ENCODE measurements at regions not wholly inside any gene's neighbourhood (a gene's known extent, or its start where the extent isn't known, plus 50 kb on each side); places are given as distances from the start of the nearest gene placed in this dataset.

- H3K4me1 ChIP-seq: no peaks in the 10 kb centered on the region
- H3K4me3 ChIP-seq: no peak overlapping the region
- DNase-seq: no peak
- TF ChIP-seq, protein P1, sequence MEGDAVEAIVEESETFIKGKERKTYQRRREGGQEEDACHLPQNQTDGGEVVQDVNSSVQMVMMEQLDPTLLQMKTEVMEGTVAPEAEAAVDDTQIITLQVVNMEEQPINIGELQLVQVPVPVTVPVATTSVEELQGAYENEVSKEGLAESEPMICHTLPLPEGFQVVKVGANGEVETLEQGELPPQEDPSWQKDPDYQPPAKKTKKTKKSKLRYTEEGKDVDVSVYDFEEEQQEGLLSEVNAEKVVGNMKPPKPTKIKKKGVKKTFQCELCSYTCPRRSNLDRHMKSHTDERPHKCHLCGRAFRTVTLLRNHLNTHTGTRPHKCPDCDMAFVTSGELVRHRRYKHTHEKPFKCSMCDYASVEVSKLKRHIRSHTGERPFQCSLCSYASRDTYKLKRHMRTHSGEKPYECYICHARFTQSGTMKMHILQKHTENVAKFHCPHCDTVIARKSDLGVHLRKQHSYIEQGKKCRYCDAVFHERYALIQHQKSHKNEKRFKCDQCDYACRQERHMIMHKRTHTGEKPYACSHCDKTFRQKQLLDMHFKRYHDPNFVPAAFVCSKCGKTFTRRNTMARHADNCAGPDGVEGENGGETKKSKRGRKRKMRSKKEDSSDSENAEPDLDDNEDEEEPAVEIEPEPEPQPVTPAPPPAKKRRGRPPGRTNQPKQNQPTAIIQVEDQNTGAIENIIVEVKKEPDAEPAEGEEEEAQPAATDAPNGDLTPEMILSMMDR (IDR thresholded peaks at IDR 0.05): no peak
- H3K9ac ChIP-seq (ENCODE audit: low read depth in 2 of 2, low read length in 2 of 2): no peak overlapping the region
- intact Hi-C loops (cut with DNase I): loop anchor here (10.0 kb wide), 2 partner anchors 609 to 879 kb away; no protein-coding TSS in a partner anchor
- no peak overlapping the region for H3K27ac ChIP-seq
- H3K27me3 ChIP-seq: no peaks in the 10 kb centered on the region
- H3K36me3 ChIP-seq: no peaks in the 10 kb centered on the region
- no peaks in the 10 kb centered on the region for H3K9me3 ChIP-seq
Observed at GRCh38 chr15:46316024-46316423, 681.2 kb downstream of the SQOR start.

- TF ChIP-seq, protein P1 (IDR thresholded peaks at IDR 0.05): no peak
- no peaks in the 10 kb centered on the region for H3K36me3 ChIP-seq
- H3K9ac ChIP-seq (ENCODE audit: low read depth in 2 of 2, low read length in 2 of 2): no peak overlapping the region
- intact Hi-C loops (cut with DNase I): loop anchor here (10.0 kb wide), 2 partner anchors 608 to 878 kb away; no protein-coding TSS in a partner anchor
- DNase-seq: no peak
- no peak overlapping the region for H3K4me3 ChIP-seq
- no peaks in the 10 kb centered on the region for H3K9me3 ChIP-seq
- no peaks in the 10 kb centered on the region for H3K27me3 ChIP-seq
- no peaks in the 10 kb centered on the region for H3K4me1 ChIP-seq
- H3K27ac ChIP-seq: no peak overlapping the region
Observed at GRCh38 chr15:46317029-46317428, 682.2 kb downstream of the SQOR start.

DNA sequence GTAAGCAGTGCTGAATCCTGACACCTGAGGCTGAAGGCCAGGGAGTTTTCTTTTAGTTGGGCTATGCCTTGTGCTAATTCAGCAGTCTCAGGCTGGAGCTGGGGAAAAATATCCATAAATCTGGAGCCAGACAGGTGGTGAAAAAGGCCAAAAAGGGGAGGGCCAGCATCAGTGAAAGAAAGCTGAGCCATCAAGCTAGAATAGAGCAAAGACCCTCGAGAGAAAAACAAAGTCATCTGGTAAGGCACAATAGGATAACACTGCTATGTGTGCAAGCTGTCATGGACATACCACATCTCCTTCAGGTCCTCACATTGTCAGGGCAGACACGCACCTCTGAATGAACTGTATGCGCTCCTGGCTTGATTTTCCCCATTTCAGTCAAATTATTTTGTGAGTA lies 687.9 kb downstream of the SQOR start:
- intact Hi-C loops (cut with DNase I): no loop called here

GRCh38 chr15:46326173-46326572 lies 691.3 kb downstream of the SQOR start:
- Histone ChIP-seq H3K4me3 (no peak overlapping the region), H3K27ac (no peak overlapping the region), H3K36me3 (no peaks in the 10 kb centered on the region), H3K9ac (ENCODE audit: low read depth in 2 of 2, low read length in 2 of 2) (no peak overlapping the region), H3K9me3 (no peaks in the 10 kb centered on the region), H3K4me1 (no peaks in the 10 kb centered on the region), H3K27me3 (no peaks in the 10 kb centered on the region)
- intact Hi-C loops (cut with DNase I): no loop called here
- TF ChIP-seq, protein P1 (IDR thresholded peaks at IDR 0.05): no peak
- DNase-seq: no peak

More for the DNA sequence above, 687.9 kb downstream of the SQOR start:
- H3K9me3 ChIP-seq: no peaks in the 10 kb centered on the region
- DNase-seq: no peak
- H3K9ac ChIP-seq (ENCODE audit: low read depth in 2 of 2, low read length in 2 of 2): no peak overlapping the region
- no peak overlapping the region for H3K27ac ChIP-seq
- TF ChIP-seq, protein P1 (IDR thresholded peaks at IDR 0.05): no peak
- no peak overlapping the region for H3K4me3 ChIP-seq
- no peaks in the 10 kb centered on the region for H3K36me3 ChIP-seq
- H3K4me1 ChIP-seq: no peaks in the 10 kb centered on the region
- H3K27me3 ChIP-seq: no peaks in the 10 kb centered on the region

DNA sequence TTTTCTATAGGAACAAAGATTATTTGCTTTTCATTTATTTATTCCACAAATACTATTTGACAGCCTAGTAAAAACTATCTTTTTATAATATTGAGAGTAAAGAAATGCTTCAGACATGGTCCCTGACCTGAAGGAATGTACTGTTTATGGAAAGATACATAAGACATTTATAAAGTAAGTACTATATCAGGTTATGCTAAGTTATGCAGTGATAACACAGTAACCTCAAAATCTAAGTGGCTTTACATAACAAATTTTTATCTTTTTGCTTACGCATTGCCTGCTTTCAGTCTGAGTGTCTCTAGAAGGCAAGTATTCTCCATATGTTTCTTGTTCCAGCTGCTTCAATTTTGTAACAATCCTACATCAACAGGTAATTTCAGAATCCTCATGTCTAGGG lies 694.0 kb downstream of the SQOR start:
- Histone ChIP-seq H3K27me3 (no peaks in the 10 kb centered on the region), H3K27ac (no peak overlapping the region), H3K36me3 (no peaks in the 10 kb centered on the region), H3K9ac (ENCODE audit: low read depth in 2 of 2, low read length in 2 of 2) (no peak overlapping the region), H3K9me3 (no peaks in the 10 kb centered on the region), H3K4me1 (no peaks in the 10 kb centered on the region), H3K4me3 (no peak overlapping the region)
- DNase-seq: no peak
- TF ChIP-seq, protein P1 (IDR thresholded peaks at IDR 0.05): no peak
- intact Hi-C loops (cut with DNase I): no loop called here

Data from colonic mucosa (tissue), 4 donors.